Bronchial epithelial cell (primary cell): ENCODE measurements at regions not wholly inside any gene's neighbourhood (a gene's known extent, or its start where the extent isn't known, plus 50 kb on each side); places are given as distances from the start of the nearest gene placed in this dataset.

Experiments
- DNase-seq: peaks from one replicate; pipeline ENCODE4 v3.0.0-alpha.2; 2010; ENCODE audit warnings: low read depth
- FAIRE-seq: peaks from 2 replicates; lab custom pipeline; 2011; peaks lifted over from hg19 to GRCh38; lab: Jason Lieb, UNC
- H3K27me3 ChIP-seq: 2 replicates; pipeline ENCODE4 v1.5.1; 2011; ENCODE audit warnings: low read length; ENCODE audit not compliant: control insufficient read depth, insufficient read depth
- H3K36me3 ChIP-seq: 2 replicates; pipeline ENCODE4 v1.5.1; 2011; ENCODE audit warnings: low read length; ENCODE audit not compliant: control insufficient read depth, insufficient read depth
- H3K4me3 ChIP-seq: 2 replicates; pipeline ENCODE4 v1.5.1; 2011; ENCODE audit warnings: mild to moderate bottlenecking, low read depth, low read length, control low read depth
- CTCF ChIP-seq: IDR thresholded peaks from 2 replicates; pipeline ENCODE4 v1.5.1; 2011; ENCODE audit warnings: mild to moderate bottlenecking, moderate library complexity, low read length, control low read depth, inconsistent platforms; ENCODE audit not compliant: insufficient read depth, severe bottlenecking

GRCh38 chr2:2748399-2749205 is 417.5 kb upstream of the MYT1L start:
- DNase-seq (peak; percentile 32), FAIRE-seq (no peak)
- H3K36me3 ChIP-seq: no peaks in the 10 kb centered on the region
- TF ChIP-seq CTCF: no peak
- H3K4me3 ChIP-seq: no peak overlapping the region
- no peaks in the 10 kb centered on the region for H3K27me3 ChIP-seq

- FAIRE-seq: no peak
Measured at GRCh38 chr2:2747797-2748301, 416.8 kb upstream of the MYT1L start.

GRCh38 chr2:2746731-2747130 is 415.7 kb upstream of the MYT1L start:
- no peak for FAIRE-seq

More at GRCh38 chr2:2747797-2748301, 416.8 kb upstream of the MYT1L start:
- DNase-seq: peak; percentile 91
- Histone ChIP-seq H3K27me3 (no peaks in the 10 kb centered on the region), H3K36me3 (no peaks in the 10 kb centered on the region), H3K4me3 (no peak overlapping the region)
- TF ChIP-seq CTCF: no peak

GRCh38 chr2:2744958-2745715 is 414.1 kb upstream of the MYT1L start:
- TF ChIP-seq CTCF: no peak
- Histone ChIP-seq H3K36me3 (no peaks in the 10 kb centered on the region), H3K27me3 (no peaks in the 10 kb centered on the region), H3K4me3 (no peak overlapping the region)
- DNase-seq (no peak), FAIRE-seq (no peak)

More at GRCh38 chr2:2746731-2747130, 415.7 kb upstream of the MYT1L start:
- Histone ChIP-seq H3K4me3 (no peak overlapping the region), H3K36me3 (no peaks in the 10 kb centered on the region), H3K27me3 (no peaks in the 10 kb centered on the region)
- DNase-seq: no peak
- no peak for TF ChIP-seq CTCF

- no peaks in the 10 kb centered on the region for H3K27me3 ChIP-seq
- FAIRE-seq: no peak
- no peak for TF ChIP-seq CTCF
Measured at GRCh38 chr2:2744107-2744506, 413.0 kb upstream of the MYT1L start.

More at GRCh38 chr2:2744107-2744506, 413.0 kb upstream of the MYT1L start:
- DNase-seq: no peak
- Histone ChIP-seq H3K36me3 (no peaks in the 10 kb centered on the region), H3K4me3 (no peak overlapping the region)
